H1 (cell line): ENCODE measurements at regions not wholly inside any gene's neighbourhood (a gene's known extent, or its start where the extent isn't known, plus 50 kb on each side); places are given as distances from the start of the nearest gene placed in this dataset.

Experiments
- CTCF ChIA-PET: fragments of 300-600 bp; sonication (Branson Sonifier 250); formaldehyde crosslinking; loops from one replicate; lab custom pipeline; 2021; ENCODE audit not compliant: partially characterized antibody; lab: Charles Lee
- POLR2A ChIA-PET: fragments of 300-600 bp; sonication (Branson Sonifier 250); formaldehyde crosslinking; loops from one replicate; lab custom pipeline; 2021; ENCODE audit warnings: inconsistent platforms; ENCODE audit not compliant: partially characterized antibody; lab: Charles Lee
- DNase-seq, 2 experiments: peaks; one replicate each; pipeline versions ENCODE4 v3.0.0 to v3.0.0-alpha.2; 2010 to 2022; ENCODE audit warnings: low spot score in 2 of 2, low read depth in 1 of 2, mixed read lengths in 1 of 2
- FAIRE-seq: peaks from 2 replicates; lab custom pipeline; 2011; peaks lifted over from hg19 to GRCh38; lab: Jason Lieb, UNC
- H2AFZ ChIP-seq: 2 replicates; pipeline ENCODE4 v1.8.1; 2012; ENCODE audit warnings: low read length, inconsistent platforms
- H2AK5ac ChIP-seq: 2 replicates; pipeline ENCODE4 v1.6.1; 2013; ENCODE audit warnings: low read depth, low read length
- H2BK120ac ChIP-seq: replicated peaks from 2 replicates; pipeline ENCODE3; 2013; ENCODE audit warnings: low read depth, low read length, inconsistent platforms
- H2BK12ac ChIP-seq: 2 replicates; pipeline ENCODE4 v1.6.1; 2013; ENCODE audit warnings: low read depth, low read length
- H2BK15ac ChIP-seq: 2 replicates; pipeline ENCODE4 v1.6.1; 2013; ENCODE audit warnings: low read length
- H2BK20ac ChIP-seq: 2 replicates; pipeline ENCODE4 v1.6.1; 2013; ENCODE audit warnings: low read length
- H2BK5ac ChIP-seq: 2 replicates; pipeline ENCODE4 v1.6.1; 2013; ENCODE audit warnings: low read depth, low read length
- H3K14ac ChIP-seq: 2 replicates; pipeline ENCODE4 v1.6.1; 2013; ENCODE audit warnings: inconsistent platforms; ENCODE audit not compliant: insufficient read length
- H3K18ac ChIP-seq: 2 replicates; pipeline ENCODE4 v1.6.1; 2013; ENCODE audit warnings: low read length; ENCODE audit errors: extremely low read depth
- H3K23ac ChIP-seq: 2 replicates; pipeline ENCODE4 v1.6.1; 2013; ENCODE audit warnings: inconsistent platforms; ENCODE audit not compliant: insufficient read length
- H3K23me2 ChIP-seq: 2 replicates; pipeline ENCODE4 v1.6.1; 2013; ENCODE audit warnings: low read depth, low read length
- H3K27ac ChIP-seq: 2 replicates; pipeline ENCODE4 v1.6.1; 2011; ENCODE audit warnings: low read depth, low read length, inconsistent platforms
- H3K27me3 ChIP-seq, 4 experiments: replicated peaks in 1 of 4; 1 replicate in 1 of 4; 2 replicates in 3 of 4; pipeline versions ENCODE4 v1.6.1 to v1.8.1; 2011 to 2013; ENCODE audit warnings: low read length in 3 of 4, mild to moderate bottlenecking in 3 of 4, inconsistent platforms in 2 of 4, mixed read lengths in 2 of 4, moderate library complexity in 1 of 4; ENCODE audit not compliant: control insufficient read depth in 3 of 4, insufficient read depth in 3 of 4; ENCODE audit errors: extremely low read depth in 1 of 4
- H3K36me3 ChIP-seq, 4 experiments: 2 replicates each; pipeline versions ENCODE4 v1.6.1 to v1.8.1; 2011 to 2013; ENCODE audit warnings: mild to moderate bottlenecking in 4 of 4, low read length in 3 of 4, moderate library complexity in 2 of 4, control low read depth in 1 of 4, inconsistent platforms in 1 of 4; ENCODE audit not compliant: insufficient read depth in 4 of 4, control insufficient read depth in 2 of 4
- H3K4ac ChIP-seq: replicated peaks from 2 replicates; pipeline ENCODE3; 2013; ENCODE audit warnings: low read length, low read depth, mixed read lengths, inconsistent platforms; ENCODE audit not compliant: insufficient read length
- H3K4me1 ChIP-seq, 4 experiments: replicated peaks in 1 of 4; 1 replicate in 1 of 4; 2 replicates in 3 of 4; pipeline versions ENCODE4 v1.6.1 to v1.8.1; 2011 to 2013; ENCODE audit warnings: low read length in 3 of 4, inconsistent platforms in 2 of 4, mixed read lengths in 1 of 4; ENCODE audit not compliant: insufficient read depth in 4 of 4, control insufficient read depth in 3 of 4
- H3K4me2 ChIP-seq, 2 experiments: 2 replicates each; pipeline versions ENCODE4 v1.6.1 to v1.8.1; 2011 to 2013; ENCODE audit warnings: low read depth in 2 of 2, low read length in 2 of 2, control low read depth in 1 of 2, inconsistent platforms in 1 of 2, mild to moderate bottlenecking in 1 of 2; ENCODE audit not compliant: insufficient read depth in 1 of 2
- H3K4me3 ChIP-seq, 4 experiments: fragments of 200-600, 300-600 bp in 1 of 4; sonication (generic), shearing (Covaris generic), sonication (Bioruptor Twin) in 1 of 4; 2 replicates each; pipeline versions ENCODE4 v1.5.1 to v1.8.1; 2011 to 2016; ENCODE audit warnings: low read length in 4 of 4, low read depth in 3 of 4, control low read depth in 2 of 4, inconsistent platforms in 2 of 4, mild to moderate bottlenecking in 2 of 4, mixed read lengths in 1 of 4, moderate library complexity in 1 of 4; ENCODE audit not compliant: insufficient read depth in 2 of 4; ENCODE audit errors: extremely low read depth in 1 of 4
- H3K56ac ChIP-seq: replicated peaks from 2 replicates; pipeline ENCODE3; 2013; ENCODE audit warnings: low read depth, mild to moderate bottlenecking, mixed read lengths, low read length, inconsistent platforms; ENCODE audit not compliant: insufficient read length
- H3K79me1 ChIP-seq: 2 replicates; pipeline ENCODE4 v1.6.1; 2013; ENCODE audit warnings: low read depth, low read length, control low read depth
- H3K79me2 ChIP-seq, 2 experiments: 2 replicates each; pipeline versions ENCODE4 v1.6.1 to v1.8.1; 2012 to 2013; ENCODE audit warnings: low read length in 2 of 2, mild to moderate bottlenecking in 2 of 2, inconsistent platforms in 1 of 2; ENCODE audit not compliant: insufficient read depth in 2 of 2, control insufficient read depth in 1 of 2
- H3K9ac ChIP-seq, 4 experiments: replicated peaks in 1 of 4; 1 replicate in 1 of 4; 2 replicates in 3 of 4; pipeline versions ENCODE4 v1.6.1 to v1.8.1; 2011 to 2013; ENCODE audit warnings: low read depth in 3 of 4, low read length in 3 of 4, control low read depth in 2 of 4, mild to moderate bottlenecking in 2 of 4, moderate library complexity in 2 of 4, inconsistent platforms in 1 of 4; ENCODE audit errors: extremely low read depth in 1 of 4
- H3K9me3 ChIP-seq, 2 experiments: 2 replicates each; pipeline versions ENCODE4 v1.6.1 to v1.8.1; 2012 to 2013; ENCODE audit warnings: mild to moderate bottlenecking in 2 of 2, moderate library complexity in 2 of 2, control low read depth in 1 of 2, inconsistent platforms in 1 of 2, low read depth in 1 of 2, low read length in 1 of 2, mixed read lengths in 1 of 2; ENCODE audit not compliant: insufficient read depth in 2 of 2
- H4K20me1 ChIP-seq, 2 experiments: replicated peaks in 1 of 2; 2 replicates each; pipeline versions ENCODE3 to v1.8.1; 2011 to 2013; ENCODE audit warnings: inconsistent platforms in 2 of 2, low read length in 2 of 2, mild to moderate bottlenecking in 1 of 2; ENCODE audit not compliant: insufficient read depth in 2 of 2, control insufficient read depth in 1 of 2
- H4K5ac ChIP-seq: 2 replicates; pipeline ENCODE4 v1.6.1; 2013; ENCODE audit warnings: low read length, low read depth, mixed read lengths, inconsistent platforms; ENCODE audit not compliant: insufficient read length
- H4K8ac ChIP-seq: 2 replicates; pipeline ENCODE4 v1.8.0; 2013; ENCODE audit warnings: mild to moderate bottlenecking, moderate library complexity, low read length, inconsistent platforms; ENCODE audit not compliant: insufficient read depth; ENCODE audit errors: extremely low read depth
- H4K91ac ChIP-seq: replicated peaks from 2 replicates; pipeline ENCODE3; 2013; ENCODE audit warnings: low read length, mixed read lengths, inconsistent platforms; ENCODE audit not compliant: insufficient read length
- ASH2L ChIP-seq: fragments of 200-600, 300-600 bp; sonication (generic); IDR thresholded peaks from one replicate; pipeline ENCODE4 v1.7.1; 2017; ENCODE audit warnings: low read length
- BRCA1 ChIP-seq: IDR thresholded peaks from 2 replicates; pipeline ENCODE4 v1.6.1; 2012; ENCODE audit warnings: low read depth, low read length, improper control_type of control experiment
- RAD21 ChIP-seq, 2 experiments: IDR thresholded peaks in 1 of 2; conservative IDR thresholded peaks in 1 of 2; 2 replicates each; pipeline ENCODE4 v1.6.1; 2011; ENCODE audit warnings: low read depth in 2 of 2, low read length in 2 of 2, improper control_type of control experiment in 1 of 2, inconsistent platforms in 1 of 2, mild to moderate bottlenecking in 1 of 2, moderate library complexity in 1 of 2
- SIN3A ChIP-seq, 2 experiments: IDR thresholded peaks in 1 of 2; conservative IDR thresholded peaks in 1 of 2; 2 replicates each; pipeline ENCODE4 v1.6.1; 2011 to 2012; ENCODE audit warnings: low read length in 2 of 2, improper control_type of control experiment in 1 of 2, low read depth in 1 of 2, mild to moderate bottlenecking in 1 of 2
- SP1 ChIP-seq: IDR thresholded peaks from 2 replicates; pipeline ENCODE4 v1.6.1; 2011; ENCODE audit warnings: low read depth, low read length
- TF ChIP-seq, protein P1 (sequence below), 3 experiments: IDR thresholded peaks; 1 replicate in 2 of 3; 2 replicates in 1 of 3; pipeline versions ENCODE4 v1.5.1 to v1.6.1; 2011; ENCODE audit warnings: low read length in 3 of 3, mild to moderate bottlenecking in 3 of 3, inconsistent platforms in 2 of 3, low read depth in 1 of 3, moderate library complexity in 1 of 3; ENCODE audit not compliant: insufficient read depth in 1 of 3; ENCODE audit errors: control extremely low read depth in 1 of 3

DNA sequence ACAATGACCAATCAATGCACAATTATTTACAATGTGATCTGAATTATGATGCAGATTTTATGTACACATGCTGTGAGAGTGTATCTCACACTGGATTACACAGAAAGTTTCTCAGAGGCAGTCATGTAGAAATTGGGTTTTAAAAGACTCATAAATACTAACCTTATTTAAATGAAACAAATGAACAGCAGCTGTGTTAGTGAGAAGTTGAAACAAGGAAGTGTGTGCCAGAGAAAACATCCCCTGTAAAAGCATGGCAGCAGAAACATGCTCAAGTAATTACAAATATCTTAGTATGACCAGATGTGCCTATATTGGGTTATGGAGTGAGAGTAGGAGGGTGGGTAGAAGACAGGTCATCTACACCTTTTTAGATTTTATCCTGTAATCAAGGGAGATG lies 723.7 kb downstream of the C12orf50 start:
- Histone ChIP-seq H3K4me2 (no peak overlapping the region), H3K4ac (no peak overlapping the region), H2AK5ac (no peak overlapping the region), H4K91ac (no peak overlapping the region), H2BK15ac (no peak overlapping the region), H3K4me3 (no peak overlapping the region), H3K36me3 (no peaks in the 10 kb centered on the region), H3K18ac (no peak overlapping the region), H3K27me3 (no peaks in the 10 kb centered on the region), H3K79me1 (no peaks in the 10 kb centered on the region), H2AFZ (no peak overlapping the region), H3K9ac (no peak overlapping the region), H3K56ac (no peak overlapping the region), H4K20me1 (no peaks in the 10 kb centered on the region), H3K23ac (no peak overlapping the region), H3K14ac (no peak overlapping the region), H2BK120ac (no peak overlapping the region), H3K4me1 (no peaks in the 10 kb centered on the region), H4K8ac (no peak overlapping the region), H2BK12ac (no peak overlapping the region), H3K27ac (no peak overlapping the region), H3K9me3 (no peaks in the 10 kb centered on the region), H2BK20ac (no peak overlapping the region), H4K5ac (no peak overlapping the region), H3K23me2 (no peaks in the 10 kb centered on the region), H2BK5ac (no peak overlapping the region), H3K79me2 (no peaks in the 10 kb centered on the region)
- POLR2A ChIA-PET = no interaction called here
- no peak for FAIRE-seq
- TF ChIP-seq ASH2L (no peak), BRCA1 (no peak), SIN3A (conservative IDR thresholded peaks at IDR 0.05 in 1 of 2, IDR thresholded peaks at IDR 0.05 in 1 of 2; ENCODE audit: low read depth in 1 of 2, low read length in 2 of 2) (no peak), SP1 (no peak), RAD21 (IDR thresholded peaks at IDR 0.05 in 1 of 2, conservative IDR thresholded peaks at IDR 0.05 in 1 of 2; ENCODE audit: low read depth in 2 of 2, low read length in 2 of 2) (no peak)
- TF ChIP-seq, protein P1, sequence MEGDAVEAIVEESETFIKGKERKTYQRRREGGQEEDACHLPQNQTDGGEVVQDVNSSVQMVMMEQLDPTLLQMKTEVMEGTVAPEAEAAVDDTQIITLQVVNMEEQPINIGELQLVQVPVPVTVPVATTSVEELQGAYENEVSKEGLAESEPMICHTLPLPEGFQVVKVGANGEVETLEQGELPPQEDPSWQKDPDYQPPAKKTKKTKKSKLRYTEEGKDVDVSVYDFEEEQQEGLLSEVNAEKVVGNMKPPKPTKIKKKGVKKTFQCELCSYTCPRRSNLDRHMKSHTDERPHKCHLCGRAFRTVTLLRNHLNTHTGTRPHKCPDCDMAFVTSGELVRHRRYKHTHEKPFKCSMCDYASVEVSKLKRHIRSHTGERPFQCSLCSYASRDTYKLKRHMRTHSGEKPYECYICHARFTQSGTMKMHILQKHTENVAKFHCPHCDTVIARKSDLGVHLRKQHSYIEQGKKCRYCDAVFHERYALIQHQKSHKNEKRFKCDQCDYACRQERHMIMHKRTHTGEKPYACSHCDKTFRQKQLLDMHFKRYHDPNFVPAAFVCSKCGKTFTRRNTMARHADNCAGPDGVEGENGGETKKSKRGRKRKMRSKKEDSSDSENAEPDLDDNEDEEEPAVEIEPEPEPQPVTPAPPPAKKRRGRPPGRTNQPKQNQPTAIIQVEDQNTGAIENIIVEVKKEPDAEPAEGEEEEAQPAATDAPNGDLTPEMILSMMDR (IDR thresholded peaks at IDR 0.05; ENCODE audit: control extremely low read depth in 1 of 3, insufficient read depth in 1 of 3, low read depth in 1 of 3, low read length in 3 of 3) = no peak
- CTCF ChIA-PET = no interaction called here
- no peak for DNase-seq
